GM12891 (cell line): ENCODE measurements at regions not wholly inside any gene's neighbourhood (a gene's known extent, or its start where the extent isn't known, plus 50 kb on each side); places are given as distances from the start of the nearest gene placed in this dataset.

Source experiments
- DNase-seq: peaks from one replicate; pipeline ENCODE4 v3.0.0; 2011; ENCODE audit warnings: low spot score; ENCODE audit not compliant: insufficient read length
- FAIRE-seq: peaks from 2 replicates; lab custom pipeline; 2011; peaks lifted over from hg19 to GRCh38; lab: Jason Lieb, UNC
- PAX5 ChIP-seq: IDR thresholded peaks from 2 replicates; pipeline ENCODE4 v1.6.1; 2011; ENCODE audit warnings: low read length, moderate library complexity, mild to moderate bottlenecking; ENCODE audit not compliant: insufficient read depth, severe bottlenecking
- POLR2A ChIP-seq: IDR thresholded peaks from 2 replicates; pipeline ENCODE4 v1.6.1; 2011; ENCODE audit warnings: low read depth, low read length, control low read depth
- POLR2AphosphoS5 ChIP-seq: IDR thresholded peaks from 2 replicates; pipeline ENCODE4 v1.6.1; 2011; ENCODE audit warnings: low read depth, low read length, control low read depth
- POU2F2 ChIP-seq: IDR thresholded peaks from 2 replicates; pipeline ENCODE4 v1.6.1; 2011; ENCODE audit warnings: low read depth, mild to moderate bottlenecking, control low read depth, low read length, moderate library complexity
- SPI1 ChIP-seq: IDR thresholded peaks from 2 replicates; pipeline ENCODE4 v1.6.1; 2011; ENCODE audit warnings: low read depth, low read length, control low read depth
- TAF1 ChIP-seq: IDR thresholded peaks from 2 replicates; pipeline ENCODE4 v1.6.1; 2011; ENCODE audit warnings: low read depth, low read length, control low read depth

DNA sequence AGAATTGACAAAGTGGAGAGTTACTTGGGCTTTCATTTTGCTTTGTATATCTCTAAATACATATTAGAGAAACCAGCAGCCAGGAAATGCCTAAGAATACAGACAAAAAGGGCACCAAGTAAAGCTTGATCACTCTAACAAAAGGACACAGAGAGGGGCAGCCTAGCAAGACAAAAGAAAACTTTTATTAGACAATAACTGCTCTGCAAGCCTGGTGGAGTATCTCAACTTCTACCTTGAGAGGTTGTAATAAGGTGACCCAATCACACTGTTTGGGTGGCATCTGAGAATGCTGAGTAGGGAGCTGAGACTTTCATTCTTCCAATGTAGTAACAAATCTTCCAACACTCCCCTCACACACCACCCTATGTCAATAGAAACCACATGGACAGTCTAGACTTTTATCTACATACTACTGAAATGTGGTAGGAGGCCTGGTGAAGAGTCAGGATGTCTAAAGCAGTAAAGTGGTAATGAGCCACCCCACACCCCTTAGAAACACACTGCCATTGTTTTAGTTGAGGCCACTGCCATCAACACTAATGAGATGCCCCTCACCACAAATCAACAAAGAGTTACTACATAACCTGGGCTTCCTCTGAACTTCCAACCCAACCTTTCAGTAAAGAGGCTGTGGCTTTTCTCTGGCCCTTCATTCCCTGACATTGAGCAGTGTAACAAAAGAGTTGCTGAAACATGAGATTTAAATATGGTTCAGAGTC, 726.7 kb upstream of the POU3F3 start:
- TF ChIP-seq POLR2A (no peak), POU2F2 (no peak), SPI1 (no peak), POLR2AphosphoS5 (no peak), PAX5 (no peak), TAF1 (no peak)
- DNase-seq (no peak), FAIRE-seq (no peak)

- FAIRE-seq, result no peak
Observed at GRCh38 chr2:104140361-104140760, 713.6 kb upstream of the POU3F3 start.

DNA sequence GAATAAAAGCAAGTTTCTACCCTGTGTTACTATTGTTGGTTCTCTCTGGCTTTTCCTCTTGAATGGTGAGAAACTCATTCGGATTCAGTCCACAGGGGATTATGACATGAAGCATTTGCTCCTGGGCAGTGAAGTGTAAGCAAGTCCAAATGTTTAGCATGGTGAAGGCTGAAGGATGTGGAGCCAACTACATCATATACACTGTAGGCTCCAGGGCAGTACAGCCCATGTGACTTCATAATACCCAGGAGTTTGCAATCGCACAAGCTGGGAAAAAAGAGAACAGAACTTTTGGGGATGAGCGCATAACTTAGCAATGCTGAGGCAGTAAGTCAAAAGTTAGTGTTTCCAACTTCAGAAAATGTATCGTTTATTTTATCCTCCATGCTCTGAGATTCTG, 695.7 kb upstream of the POU3F3 start:
- DNase-seq, result no peak
- FAIRE-seq, result no peak
- TF ChIP-seq POU2F2, result no peak
- no peak for TF ChIP-seq POLR2AphosphoS5
- TF ChIP-seq PAX5, result no peak
- no peak for TF ChIP-seq SPI1
- no peak for TF ChIP-seq TAF1
- TF ChIP-seq POLR2A, result no peak

More at GRCh38 chr2:104140361-104140760, 713.6 kb upstream of the POU3F3 start:
- no peak for DNase-seq
- no peak for TF ChIP-seq SPI1
- no peak for TF ChIP-seq POLR2A
- TF ChIP-seq POU2F2, result no peak
- TF ChIP-seq PAX5, result no peak
- no peak for TF ChIP-seq POLR2AphosphoS5
- no peak for TF ChIP-seq TAF1

GRCh38 chr2:104163611-104164130, 690.2 kb upstream of the POU3F3 start:
- TF ChIP-seq POLR2A, result no peak
- no peak for TF ChIP-seq POLR2AphosphoS5
- TF ChIP-seq SPI1, result no peak
- no peak for TF ChIP-seq PAX5
- TF ChIP-seq TAF1, result no peak
- no peak for TF ChIP-seq POU2F2
- no peak for DNase-seq
- no peak for FAIRE-seq

GRCh38 chr2:104164721-104165252, 689.1 kb upstream of the POU3F3 start:
- no peak for FAIRE-seq
- TF ChIP-seq POLR2A (no peak), PAX5 (no peak), TAF1 (no peak), SPI1 (no peak), POU2F2 (no peak), POLR2AphosphoS5 (no peak)
- DNase-seq, result no peak

GRCh38 chr2:104177179-104177578, 676.7 kb upstream of the POU3F3 start:
- no peak for FAIRE-seq
- no peak for DNase-seq
- TF ChIP-seq SPI1 (no peak), TAF1 (no peak), POU2F2 (no peak), PAX5 (no peak), POLR2AphosphoS5 (no peak)

- no peak for FAIRE-seq
Observed at GRCh38 chr2:104179644-104180043, 674.3 kb upstream of the POU3F3 start.

GRCh38 chr2:104200533-104201168, 653.3 kb upstream of the POU3F3 start:
- no peak for TF ChIP-seq SPI1
- TF ChIP-seq TAF1, result no peak
- TF ChIP-seq POLR2A, result no peak
- no peak for TF ChIP-seq PAX5
- TF ChIP-seq POLR2AphosphoS5, result no peak
- no peak for TF ChIP-seq POU2F2
- no peak for DNase-seq
- FAIRE-seq, result no peak

More at GRCh38 chr2:104179644-104180043, 674.3 kb upstream of the POU3F3 start:
- TF ChIP-seq PAX5 (no peak), TAF1 (no peak), POU2F2 (no peak), POLR2A (no peak), POLR2AphosphoS5 (no peak), SPI1 (no peak)
- DNase-seq, result no peak

DNA sequence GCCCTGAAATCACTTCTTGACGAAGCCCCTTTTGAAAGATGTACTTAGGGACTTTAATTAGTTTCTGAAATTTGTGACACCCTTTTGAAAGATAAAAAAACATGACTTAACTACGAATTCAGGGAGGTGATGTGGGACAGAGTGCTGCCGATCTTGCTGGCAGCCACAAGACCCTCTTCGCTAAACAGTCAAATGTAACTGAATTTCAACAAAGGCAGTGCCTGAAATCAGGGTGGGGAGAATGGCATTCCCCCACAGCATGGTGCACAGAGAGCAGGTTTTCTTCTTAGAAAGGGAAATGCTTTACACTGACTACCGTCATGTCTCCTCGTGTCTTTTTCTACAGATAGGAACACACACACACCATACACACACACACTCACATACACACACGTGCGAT, 640.2 kb upstream of the POU3F3 start:
- TF ChIP-seq POLR2AphosphoS5, result no peak
- no peak for DNase-seq
- FAIRE-seq, result no peak
